ENCODE measurements at regions not wholly inside any gene's neighbourhood (a gene's known extent, or its start where the extent isn't known, plus 50 kb on each side); places are given as distances from the start of the nearest gene placed in this dataset.

DNA sequence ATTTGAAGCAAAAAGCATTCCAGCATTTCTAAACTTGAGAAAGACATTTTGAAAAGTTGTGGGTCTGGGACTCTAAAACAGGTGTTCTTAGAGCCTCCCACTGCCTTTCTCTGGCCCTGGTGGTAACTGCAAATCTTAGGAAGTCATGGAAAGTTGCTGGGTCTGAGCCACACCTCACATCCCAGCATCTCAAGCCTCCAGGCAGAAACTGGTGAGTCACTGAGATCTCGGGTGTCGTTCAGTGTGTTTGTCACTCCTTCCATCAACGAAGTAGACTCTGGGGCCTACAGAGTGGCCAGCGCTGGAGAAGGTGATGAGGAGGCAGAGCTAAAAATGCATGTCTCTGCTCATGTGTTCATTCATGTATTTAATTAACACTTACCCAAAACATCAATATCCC, 59.6 kb upstream of the C5orf58 start:
- H3K27me3 Mint-ChIP-seq (ENCODE audit: low read depth) = no peaks in the 10 kb centered on the region
- no peak overlapping the region for H3K27ac Mint-ChIP-seq
- H3K9me3 Mint-ChIP-seq = no peaks in the 10 kb centered on the region
- no peaks in the 10 kb centered on the region for H3K4me1 Mint-ChIP-seq
- TF ChIP-seq ZNF263 (CRISPR knock-in tag; IDR thresholded peaks at IDR 0.05; ENCODE audit: low read depth) (no peak), ZNF671 (CRISPR knock-in tag; IDR thresholded peaks at IDR 0.05) (no peak), NR3C1 (CRISPR knock-in tag; conservative IDR thresholded peaks at IDR 0.05; ENCODE audit: low read depth) (no peak), ETV6 (CRISPR knock-in tag; IDR thresholded peaks at IDR 0.05) (no peak), RORB (CRISPR knock-in tag; IDR thresholded peaks at IDR 0.05) (no peak), ZNF416 (CRISPR knock-in tag; IDR thresholded peaks at IDR 0.05) (no peak), CBFB (CRISPR knock-in tag; IDR thresholded peaks at IDR 0.05; ENCODE audit: low read depth) (no peak), ZNF232 (CRISPR knock-in tag; IDR thresholded peaks at IDR 0.05) (no peak), NFYB (CRISPR knock-in tag; conservative IDR thresholded peaks at IDR 0.05; ENCODE audit: low read depth) (no peak), GTF2I (CRISPR knock-in tag; conservative IDR thresholded peaks at IDR 0.05) (no peak), SMAD3 (CRISPR knock-in tag; IDR thresholded peaks at IDR 0.05; ENCODE audit: borderline replicate concordance) (no peak), USF2 (CRISPR knock-in tag; IDR thresholded peaks at IDR 0.05) (no peak), SMAD4 (CRISPR knock-in tag; IDR thresholded peaks at IDR 0.05) (no peak)
- TF ChIP-seq, protein P1, sequence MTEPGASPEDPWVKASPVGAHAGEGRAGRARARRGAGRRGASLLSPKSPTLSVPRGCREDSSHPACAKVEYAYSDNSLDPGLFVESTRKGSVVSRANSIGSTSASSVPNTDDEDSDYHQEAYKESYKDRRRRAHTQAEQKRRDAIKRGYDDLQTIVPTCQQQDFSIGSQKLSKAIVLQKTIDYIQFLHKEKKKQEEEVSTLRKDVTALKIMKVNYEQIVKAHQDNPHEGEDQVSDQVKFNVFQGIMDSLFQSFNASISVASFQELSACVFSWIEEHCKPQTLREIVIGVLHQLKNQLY (CRISPR knock-in tag; IDR thresholded peaks at IDR 0.05) = no peak
- TF ChIP-seq, protein P2, sequence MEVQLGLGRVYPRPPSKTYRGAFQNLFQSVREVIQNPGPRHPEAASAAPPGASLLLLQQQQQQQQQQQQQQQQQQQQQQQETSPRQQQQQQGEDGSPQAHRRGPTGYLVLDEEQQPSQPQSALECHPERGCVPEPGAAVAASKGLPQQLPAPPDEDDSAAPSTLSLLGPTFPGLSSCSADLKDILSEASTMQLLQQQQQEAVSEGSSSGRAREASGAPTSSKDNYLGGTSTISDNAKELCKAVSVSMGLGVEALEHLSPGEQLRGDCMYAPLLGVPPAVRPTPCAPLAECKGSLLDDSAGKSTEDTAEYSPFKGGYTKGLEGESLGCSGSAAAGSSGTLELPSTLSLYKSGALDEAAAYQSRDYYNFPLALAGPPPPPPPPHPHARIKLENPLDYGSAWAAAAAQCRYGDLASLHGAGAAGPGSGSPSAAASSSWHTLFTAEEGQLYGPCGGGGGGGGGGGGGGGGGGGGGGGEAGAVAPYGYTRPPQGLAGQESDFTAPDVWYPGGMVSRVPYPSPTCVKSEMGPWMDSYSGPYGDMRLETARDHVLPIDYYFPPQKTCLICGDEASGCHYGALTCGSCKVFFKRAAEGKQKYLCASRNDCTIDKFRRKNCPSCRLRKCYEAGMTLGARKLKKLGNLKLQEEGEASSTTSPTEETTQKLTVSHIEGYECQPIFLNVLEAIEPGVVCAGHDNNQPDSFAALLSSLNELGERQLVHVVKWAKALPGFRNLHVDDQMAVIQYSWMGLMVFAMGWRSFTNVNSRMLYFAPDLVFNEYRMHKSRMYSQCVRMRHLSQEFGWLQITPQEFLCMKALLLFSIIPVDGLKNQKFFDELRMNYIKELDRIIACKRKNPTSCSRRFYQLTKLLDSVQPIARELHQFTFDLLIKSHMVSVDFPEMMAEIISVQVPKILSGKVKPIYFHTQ (CRISPR knock-in tag; IDR thresholded peaks at IDR 0.05) = no peak
- TF ChIP-seq, protein P3, sequence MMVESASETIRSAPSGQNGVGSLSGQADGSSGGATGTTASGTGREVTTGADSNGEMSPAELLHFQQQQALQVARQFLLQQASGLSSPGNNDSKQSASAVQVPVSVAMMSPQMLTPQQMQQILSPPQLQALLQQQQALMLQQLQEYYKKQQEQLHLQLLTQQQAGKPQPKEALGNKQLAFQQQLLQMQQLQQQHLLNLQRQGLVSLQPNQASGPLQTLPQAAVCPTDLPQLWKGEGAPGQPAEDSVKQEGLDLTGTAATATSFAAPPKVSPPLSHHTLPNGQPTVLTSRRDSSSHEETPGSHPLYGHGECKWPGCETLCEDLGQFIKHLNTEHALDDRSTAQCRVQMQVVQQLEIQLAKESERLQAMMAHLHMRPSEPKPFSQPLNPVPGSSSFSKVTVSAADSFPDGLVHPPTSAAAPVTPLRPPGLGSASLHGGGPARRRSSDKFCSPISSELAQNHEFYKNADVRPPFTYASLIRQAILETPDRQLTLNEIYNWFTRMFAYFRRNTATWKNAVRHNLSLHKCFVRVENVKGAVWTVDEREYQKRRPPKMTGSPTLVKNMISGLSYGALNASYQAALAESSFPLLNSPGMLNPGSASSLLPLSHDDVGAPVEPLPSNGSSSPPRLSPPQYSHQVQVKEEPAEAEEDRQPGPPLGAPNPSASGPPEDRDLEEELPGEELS (CRISPR knock-in tag; IDR thresholded peaks at IDR 0.05) = no peak
- TF ChIP-seq, protein P4, sequence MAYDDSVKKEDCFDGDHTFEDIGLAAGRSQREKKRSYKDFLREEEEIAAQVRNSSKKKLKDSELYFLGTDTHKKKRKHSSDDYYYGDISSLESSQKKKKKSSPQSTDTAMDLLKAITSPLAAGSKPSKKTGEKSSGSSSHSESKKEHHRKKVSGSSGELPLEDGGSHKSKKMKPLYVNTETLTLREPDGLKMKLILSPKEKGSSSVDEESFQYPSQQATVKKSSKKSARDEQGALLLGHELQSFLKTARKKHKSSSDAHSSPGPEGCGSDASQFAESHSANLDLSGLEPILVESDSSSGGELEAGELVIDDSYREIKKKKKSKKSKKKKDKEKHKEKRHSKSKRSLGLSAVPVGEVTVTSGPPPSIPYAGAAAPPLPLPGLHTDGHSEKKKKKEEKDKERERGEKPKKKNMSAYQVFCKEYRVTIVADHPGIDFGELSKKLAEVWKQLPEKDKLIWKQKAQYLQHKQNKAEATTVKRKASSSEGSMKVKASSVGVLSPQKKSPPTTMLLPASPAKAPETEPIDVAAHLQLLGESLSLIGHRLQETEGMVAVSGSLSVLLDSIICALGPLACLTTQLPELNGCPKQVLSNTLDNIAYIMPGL (CRISPR knock-in tag; IDR thresholded peaks at IDR 0.05) = no peak
- H3K4me3 Mint-ChIP-seq = no peak overlapping the region
- ChIA-PET POLR2A (no interaction called here), CTCF (interaction anchor here (1.0 kb wide), 1 partner anchor 11 kb away, joined by 4 read pairs; no protein-coding TSS in a partner anchor)
- ATAC-seq = no peak
- no peaks in the 10 kb centered on the region for H3K36me3 Mint-ChIP-seq
- no peak for DNase-seq (ENCODE audit: low spot score)

DNA sequence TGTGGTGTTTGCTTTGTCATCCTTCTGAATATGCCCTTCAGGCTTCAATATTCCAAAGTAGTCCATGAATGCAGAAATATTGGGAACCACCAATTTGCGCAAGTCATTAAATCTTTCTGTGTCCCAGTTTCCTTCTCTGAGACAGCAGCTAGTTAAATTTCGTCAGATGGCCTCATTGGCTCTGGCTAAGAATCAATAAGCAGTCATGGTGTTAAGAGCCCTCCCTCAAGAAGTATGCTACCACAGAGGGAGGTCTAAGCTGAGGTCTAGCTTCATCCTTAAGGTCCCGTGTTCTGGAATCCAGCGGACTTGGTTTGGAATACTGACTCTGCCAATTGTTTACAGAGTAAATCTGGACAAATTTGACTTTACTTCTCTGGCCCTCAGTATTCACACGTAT, 59.1 kb upstream of the C5orf58 start:
- Mint-ChIP-seq H3K36me3 (no peaks in the 10 kb centered on the region), H3K4me3 (no peak overlapping the region), H3K9me3 (no peaks in the 10 kb centered on the region), H3K27me3 (ENCODE audit: low read depth) (no peaks in the 10 kb centered on the region), H3K27ac (no peak overlapping the region), H3K4me1 (no peaks in the 10 kb centered on the region)
- CTCF ChIA-PET = interaction anchor here (2.5 kb wide), 1 partner anchor 11 kb away, joined by 16 read pairs; no protein-coding TSS in a partner anchor
- no peak for ATAC-seq
- POLR2A ChIA-PET = no interaction called here
- TF ChIP-seq SMAD4 (CRISPR knock-in tag; IDR thresholded peaks at IDR 0.05) = no peak
- TF ChIP-seq TP53 (CRISPR knock-in tag; IDR thresholded peaks at IDR 0.05) = no peak
- TF ChIP-seq ZNF263 (CRISPR knock-in tag; IDR thresholded peaks at IDR 0.05; ENCODE audit: low read depth) = no peak
- TF ChIP-seq, protein P5, sequence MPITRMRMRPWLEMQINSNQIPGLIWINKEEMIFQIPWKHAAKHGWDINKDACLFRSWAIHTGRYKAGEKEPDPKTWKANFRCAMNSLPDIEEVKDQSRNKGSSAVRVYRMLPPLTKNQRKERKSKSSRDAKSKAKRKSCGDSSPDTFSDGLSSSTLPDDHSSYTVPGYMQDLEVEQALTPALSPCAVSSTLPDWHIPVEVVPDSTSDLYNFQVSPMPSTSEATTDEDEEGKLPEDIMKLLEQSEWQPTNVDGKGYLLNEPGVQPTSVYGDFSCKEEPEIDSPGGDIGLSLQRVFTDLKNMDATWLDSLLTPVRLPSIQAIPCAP (CRISPR knock-in tag; IDR thresholded peaks at IDR 0.05) = no peak
- TF ChIP-seq NFYB (CRISPR knock-in tag; conservative IDR thresholded peaks at IDR 0.05; ENCODE audit: low read depth) = no peak
- TF ChIP-seq, protein P6, sequence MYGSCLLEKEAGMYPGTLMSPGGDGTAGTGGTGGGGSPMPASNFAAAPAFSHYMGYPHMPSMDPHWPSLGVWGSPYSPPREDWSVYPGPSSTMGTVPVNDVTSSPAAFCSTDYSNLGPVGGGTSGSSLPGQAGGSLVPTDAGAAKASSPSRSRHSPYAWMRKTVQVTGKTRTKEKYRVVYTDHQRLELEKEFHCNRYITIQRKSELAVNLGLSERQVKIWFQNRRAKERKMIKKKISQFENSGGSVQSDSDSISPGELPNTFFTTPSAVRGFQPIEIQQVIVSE (CRISPR knock-in tag; IDR thresholded peaks at IDR 0.05; ENCODE audit: borderline replicate concordance) = no peak
- TF ChIP-seq, protein P2 (CRISPR knock-in tag; IDR thresholded peaks at IDR 0.05) = no peak
- TF ChIP-seq GABPB1 (CRISPR knock-in tag; IDR thresholded peaks at IDR 0.05) = no peak
- TF ChIP-seq, protein P1 (CRISPR knock-in tag; IDR thresholded peaks at IDR 0.05) = no peak
- no peak for TF ChIP-seq TEAD4 (CRISPR knock-in tag; IDR thresholded peaks at IDR 0.05)
- DNase-seq (ENCODE audit: low spot score) = no peak
